ENCODE measurements at regions not wholly inside any gene's neighbourhood (a gene's known extent, or its start where the extent isn't known, plus 50 kb on each side); places are given as distances from the start of the nearest gene placed in this dataset.

DNA sequence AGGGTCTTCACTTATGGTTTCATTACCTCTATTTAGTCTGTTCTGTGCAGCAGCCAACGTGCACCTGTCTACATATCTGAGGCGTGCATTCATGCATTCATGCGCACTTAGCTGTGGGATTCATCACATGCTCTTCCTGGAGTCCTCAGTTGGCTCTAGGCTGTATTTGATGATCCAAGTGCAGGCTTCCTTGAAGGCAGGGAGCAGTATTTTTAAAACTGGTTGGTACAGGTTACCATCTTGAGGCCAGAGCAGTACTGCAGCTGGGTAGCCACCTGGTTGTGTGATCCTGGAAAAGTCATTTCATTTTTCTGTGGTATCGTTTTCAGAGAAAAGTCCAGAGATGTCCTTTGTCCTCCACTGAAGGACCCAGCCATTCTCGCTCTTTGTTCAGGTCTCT is 109.8 kb downstream of the EN1 start:
- TF ChIP-seq POLR2A (IDR thresholded peaks at IDR 0.05; ENCODE audit: low read length) = no peak
- no peak for TF ChIP-seq GATA1 (IDR thresholded peaks at IDR 0.05; ENCODE audit: low read depth, low read length)
